Stomach smooth muscle (tissue), 2 donors: ENCODE measurements at regions not wholly inside any gene's neighbourhood (a gene's known extent, or its start where the extent isn't known, plus 50 kb on each side); places are given as distances from the start of the nearest gene placed in this dataset.
"Not testable (repeated sequence)": the region's sequence is repeated elsewhere in the genome, so short reads cannot be mapped to it uniquely, and the experiment has no call there.

Experiments
- H3K27ac ChIP-seq: one replicate; pipeline ENCODE4 v1.7.0; 2013; ENCODE audit warnings: mild to moderate bottlenecking, low read length, inconsistent platforms
- H3K27me3 ChIP-seq, 2 donors: one replicate each; pipeline ENCODE4 v1.7.0; 2013; ENCODE audit warnings: low read length in 2 of 2; ENCODE audit not compliant: insufficient read depth in 2 of 2, control insufficient read depth in 1 of 2
- H3K36me3 ChIP-seq, 2 donors: one replicate each; pipeline ENCODE4 v1.7.0; 2013; ENCODE audit warnings: low read length in 2 of 2; ENCODE audit not compliant: control insufficient read depth in 2 of 2, insufficient read depth in 2 of 2
- H3K4me1 ChIP-seq: one replicate; pipeline ENCODE4 v1.7.0; 2013; ENCODE audit warnings: low read length; ENCODE audit not compliant: control insufficient read depth, insufficient read depth
- H3K4me3 ChIP-seq, 2 donors: one replicate each; pipeline ENCODE4 v1.7.0; 2013; ENCODE audit warnings: low read length in 2 of 2
- H3K9ac ChIP-seq, 2 donors: one replicate each; pipeline ENCODE4 v1.7.0; 2013; ENCODE audit warnings: low read length in 2 of 2, mild to moderate bottlenecking in 1 of 2
- H3K9me3 ChIP-seq, 2 donors: one replicate each; pipeline ENCODE4 v1.7.0; 2013; ENCODE audit warnings: low read length in 2 of 2; ENCODE audit not compliant: control insufficient read depth in 2 of 2
- donor health status: healthy.
- donor health status: Pancreatic carcinoma.

- H3K27ac ChIP-seq, H3K4me3 ChIP-seq, H3K9ac ChIP-seq, H3K36me3 ChIP-seq, H3K9me3 ChIP-seq, H3K4me1 ChIP-seq, H3K27me3 ChIP-seq: not testable (repeated sequence)
Observed at GRCh38 chr11:130539680-130540079, 91.2 kb downstream of the ADAMTS15 start.

- Histone ChIP-seq H3K27me3 (no peaks in the 10 kb centered on the region), H3K9me3 (no peaks in the 10 kb centered on the region), H3K4me3 (no peak overlapping the region), H3K36me3 (no peaks in the 10 kb centered on the region), H3K27ac (no peak overlapping the region), H3K9ac (no peak overlapping the region), H3K4me1 (no peaks in the 10 kb centered on the region)
Observed at GRCh38 chr11:130544266-130544665, 95.8 kb downstream of the ADAMTS15 start.

DNA sequence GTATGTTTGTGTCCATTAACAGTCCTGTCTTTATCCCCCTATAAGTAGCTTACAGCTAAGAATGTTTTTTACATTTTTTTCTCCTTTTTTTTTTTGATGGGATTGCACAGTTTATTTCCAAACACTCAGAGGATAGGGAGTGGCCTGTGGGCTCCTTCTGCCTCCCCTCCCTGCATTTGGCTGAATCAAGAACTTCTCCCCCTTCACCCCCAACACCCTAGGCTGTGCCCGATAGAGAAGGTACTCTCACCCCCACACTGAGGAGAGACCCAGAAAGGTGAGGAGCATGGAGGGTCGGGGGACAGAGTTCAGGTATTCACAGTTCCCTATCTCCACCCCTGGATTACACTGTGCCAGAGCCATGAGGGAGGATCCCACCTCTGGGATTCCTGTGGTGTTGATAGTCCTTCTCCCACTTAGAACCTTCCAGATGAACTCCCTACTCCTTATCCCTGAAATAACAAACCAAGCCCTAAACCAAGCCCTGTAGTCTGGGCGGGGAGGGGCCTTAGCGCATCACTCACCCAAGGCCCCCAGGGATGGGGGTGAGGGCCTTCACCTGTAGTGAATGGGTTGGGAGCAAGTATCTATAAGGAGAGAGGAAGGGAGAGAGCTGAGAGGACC, 97.1 kb downstream of the ADAMTS15 start:
- Histone ChIP-seq H3K9ac (no peak overlapping the region), H3K9me3 (no peaks in the 10 kb centered on the region), H3K4me3 (no peak overlapping the region), H3K27ac (no peak overlapping the region), H3K4me1 (no peaks in the 10 kb centered on the region), H3K36me3 (no peaks in the 10 kb centered on the region), H3K27me3 (no peaks in the 10 kb centered on the region)

DNA sequence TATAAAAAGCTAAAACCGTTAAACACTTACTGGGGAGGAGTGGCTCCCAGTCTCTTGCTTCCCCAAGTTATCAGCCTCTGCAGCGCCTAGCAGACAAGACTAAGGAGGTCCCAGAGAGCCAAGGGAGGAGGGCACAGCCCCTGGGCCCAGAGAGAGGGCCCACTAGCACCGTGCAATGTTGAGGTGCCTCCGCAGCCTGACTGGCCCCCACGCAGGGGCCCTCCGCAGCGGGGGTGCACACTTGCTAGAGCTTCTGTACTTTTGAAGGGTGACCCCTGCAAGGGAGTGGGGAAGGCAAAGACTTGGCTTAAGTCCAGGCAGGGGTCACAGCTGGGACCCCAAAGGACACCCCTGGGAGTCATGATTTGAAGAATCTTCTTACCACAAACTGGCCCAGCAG, 98.0 kb downstream of the ADAMTS15 start:
- Histone ChIP-seq H3K27ac (no peak overlapping the region), H3K36me3 (no peaks in the 10 kb centered on the region), H3K4me1 (no peaks in the 10 kb centered on the region), H3K9ac (no peak overlapping the region), H3K9me3 (no peaks in the 10 kb centered on the region), H3K27me3 (no peaks in the 10 kb centered on the region), H3K4me3 (no peak overlapping the region)

GRCh38 chr11:130546901-130547694, 98.7 kb downstream of the ADAMTS15 start:
- Histone ChIP-seq H3K27me3 (no peaks in the 10 kb centered on the region), H3K9ac (no peak overlapping the region), H3K27ac (no peak overlapping the region), H3K4me3 (no peak overlapping the region), H3K9me3 (no peaks in the 10 kb centered on the region), H3K36me3 (no peaks in the 10 kb centered on the region), H3K4me1 (no peaks in the 10 kb centered on the region)

- Histone ChIP-seq H3K4me3 (no peak overlapping the region), H3K36me3 (no peaks in the 10 kb centered on the region), H3K9ac (no peak overlapping the region), H3K4me1 (no peaks in the 10 kb centered on the region), H3K27ac (no peak overlapping the region), H3K27me3 (no peaks in the 10 kb centered on the region), H3K9me3 (no peaks in the 10 kb centered on the region)
Observed at GRCh38 chr11:130547761-130548490, 99.5 kb downstream of the ADAMTS15 start.

DNA sequence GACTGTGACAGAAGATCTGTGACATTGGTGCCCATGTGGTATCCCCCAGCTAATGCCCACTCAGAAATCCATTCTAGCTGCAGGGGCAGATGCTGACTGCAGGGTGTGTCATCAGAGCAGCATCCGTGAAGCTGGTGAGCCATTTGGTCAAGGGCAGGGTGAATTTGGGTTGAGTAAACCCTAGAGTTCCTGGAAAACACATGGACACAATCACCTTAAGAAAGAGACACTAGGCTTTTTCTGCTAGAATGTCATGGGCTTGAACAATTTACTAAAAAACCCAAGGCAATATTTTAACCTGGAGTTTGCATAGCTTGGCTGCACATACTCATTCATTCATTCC, 100.0 kb downstream of the ADAMTS15 start:
- Histone ChIP-seq H3K9me3 (no peaks in the 10 kb centered on the region), H3K36me3 (no peaks in the 10 kb centered on the region), H3K27me3 (no peaks in the 10 kb centered on the region), H3K4me1 (no peaks in the 10 kb centered on the region), H3K4me3 (no peak overlapping the region), H3K27ac (no peak overlapping the region), H3K9ac (no peak overlapping the region)

GRCh38 chr11:130549393-130549999, 101.1 kb downstream of the ADAMTS15 start:
- Histone ChIP-seq H3K36me3 (no peaks in the 10 kb centered on the region), H3K27ac (no peak overlapping the region), H3K27me3 (no peaks in the 10 kb centered on the region), H3K4me1 (no peaks in the 10 kb centered on the region), H3K9ac (no peak overlapping the region), H3K4me3 (no peak overlapping the region), H3K9me3 (no peaks in the 10 kb centered on the region)

DNA sequence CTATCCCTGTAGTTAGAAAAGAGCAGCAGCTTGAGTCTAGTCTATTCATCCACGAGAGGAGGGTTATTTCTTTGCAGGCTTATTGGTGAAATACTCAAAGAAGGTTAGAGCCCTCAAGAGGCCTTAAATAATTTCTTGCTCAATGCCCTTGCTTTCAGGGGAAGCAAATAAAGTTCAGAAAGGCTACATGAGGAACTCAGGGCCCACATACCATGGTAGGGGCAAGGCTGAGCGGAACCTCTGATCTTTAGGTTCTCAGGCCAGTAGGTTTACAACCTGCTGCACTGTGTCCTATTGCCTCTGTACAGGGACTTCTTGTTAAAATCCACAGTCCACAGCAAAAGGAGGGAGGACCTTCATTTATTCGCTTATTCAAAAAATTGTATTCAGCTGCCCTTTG, 101.7 kb downstream of the ADAMTS15 start:
- no peaks in the 10 kb centered on the region for H3K4me1 ChIP-seq
- no peak overlapping the region for H3K4me3 ChIP-seq
- H3K9me3 ChIP-seq: no peaks in the 10 kb centered on the region
- H3K36me3 ChIP-seq: no peaks in the 10 kb centered on the region
- H3K9ac ChIP-seq: no peak overlapping the region
- H3K27me3 ChIP-seq: no peaks in the 10 kb centered on the region
- no peak overlapping the region for H3K27ac ChIP-seq

- no peaks in the 10 kb centered on the region for H3K9me3 ChIP-seq
- H3K36me3 ChIP-seq: no peaks in the 10 kb centered on the region
- no peak overlapping the region for H3K9ac ChIP-seq
- H3K4me3 ChIP-seq: no peak overlapping the region
- H3K27ac ChIP-seq: no peak overlapping the region
- no peaks in the 10 kb centered on the region for H3K27me3 ChIP-seq
- H3K4me1 ChIP-seq: no peaks in the 10 kb centered on the region
Observed at GRCh38 chr11:130550984-130551383, 102.5 kb downstream of the ADAMTS15 start.
